ENCODE measurements at regions not wholly inside any gene's neighbourhood (a gene's known extent, or its start where the extent isn't known, plus 50 kb on each side); places are given as distances from the start of the nearest gene placed in this dataset.

DNA sequence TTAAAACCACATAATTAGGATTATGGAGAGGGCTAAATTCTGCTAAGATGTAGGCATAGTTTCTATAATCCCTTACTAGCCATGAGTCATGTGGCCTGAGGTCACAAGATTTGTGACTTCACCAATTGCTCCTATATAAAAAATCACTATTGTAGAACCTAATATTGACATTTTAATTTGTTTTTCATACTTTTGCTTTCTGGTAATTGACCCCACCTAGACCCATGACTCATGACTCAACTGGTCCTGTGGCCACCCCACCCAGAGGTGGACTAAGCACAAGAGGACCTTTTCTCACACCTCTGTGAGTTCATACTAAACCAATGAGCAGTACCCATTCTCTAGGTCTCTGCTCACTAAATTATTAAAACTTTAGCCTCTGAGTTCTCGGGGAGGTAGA is 1567.5 kb upstream of the LRRTM1 start:
- no peaks in the 10 kb centered on the region for H3K9me2 ChIP-seq (replicated peaks; ENCODE audit: insufficient read depth)
- H3K27me3 ChIP-seq = no peaks in the 10 kb centered on the region
- H4K20me1 ChIP-seq (ENCODE audit: insufficient read depth, poor library complexity, severe bottlenecking) = no peaks in the 10 kb centered on the region
- H3K27ac ChIP-seq = peak overlapping the region; percentile 34
- H3K4me1 ChIP-seq (ENCODE audit: insufficient read depth) = no peaks in the 10 kb centered on the region
- H3K4me3 ChIP-seq = no peak overlapping the region
- no peaks in the 10 kb centered on the region for H3K36me3 ChIP-seq (replicated peaks; ENCODE audit: insufficient read depth, low read depth)
- DNase-seq (ENCODE audit: low spot score) = no peak
- no peaks in the 10 kb centered on the region for H3K9me3 ChIP-seq (ENCODE audit: low read depth)
- H2AFZ ChIP-seq = no peak overlapping the region
- H3K79me2 ChIP-seq = no peaks in the 10 kb centered on the region
- 85% methylated on average over 1 of the region's 1 CpG for WGBS (ENCODE audit: low lambda C conversion rate, missing lambda C conversion rate)
- no peak overlapping the region for H3K4me2 ChIP-seq
- TF ChIP-seq, protein P1, sequence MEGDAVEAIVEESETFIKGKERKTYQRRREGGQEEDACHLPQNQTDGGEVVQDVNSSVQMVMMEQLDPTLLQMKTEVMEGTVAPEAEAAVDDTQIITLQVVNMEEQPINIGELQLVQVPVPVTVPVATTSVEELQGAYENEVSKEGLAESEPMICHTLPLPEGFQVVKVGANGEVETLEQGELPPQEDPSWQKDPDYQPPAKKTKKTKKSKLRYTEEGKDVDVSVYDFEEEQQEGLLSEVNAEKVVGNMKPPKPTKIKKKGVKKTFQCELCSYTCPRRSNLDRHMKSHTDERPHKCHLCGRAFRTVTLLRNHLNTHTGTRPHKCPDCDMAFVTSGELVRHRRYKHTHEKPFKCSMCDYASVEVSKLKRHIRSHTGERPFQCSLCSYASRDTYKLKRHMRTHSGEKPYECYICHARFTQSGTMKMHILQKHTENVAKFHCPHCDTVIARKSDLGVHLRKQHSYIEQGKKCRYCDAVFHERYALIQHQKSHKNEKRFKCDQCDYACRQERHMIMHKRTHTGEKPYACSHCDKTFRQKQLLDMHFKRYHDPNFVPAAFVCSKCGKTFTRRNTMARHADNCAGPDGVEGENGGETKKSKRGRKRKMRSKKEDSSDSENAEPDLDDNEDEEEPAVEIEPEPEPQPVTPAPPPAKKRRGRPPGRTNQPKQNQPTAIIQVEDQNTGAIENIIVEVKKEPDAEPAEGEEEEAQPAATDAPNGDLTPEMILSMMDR (IDR thresholded peaks at IDR 0.05; ENCODE audit: poor library complexity) = no peak
- no peak for TF ChIP-seq EZH2 (IDR thresholded peaks at IDR 0.05; ENCODE audit: borderline replicate concordance)
- no peak for TF ChIP-seq EZH2phosphoT487 (IDR thresholded peaks at IDR 0.05; ENCODE audit: low read depth, severe bottlenecking, unreplicated experiment)

DNA sequence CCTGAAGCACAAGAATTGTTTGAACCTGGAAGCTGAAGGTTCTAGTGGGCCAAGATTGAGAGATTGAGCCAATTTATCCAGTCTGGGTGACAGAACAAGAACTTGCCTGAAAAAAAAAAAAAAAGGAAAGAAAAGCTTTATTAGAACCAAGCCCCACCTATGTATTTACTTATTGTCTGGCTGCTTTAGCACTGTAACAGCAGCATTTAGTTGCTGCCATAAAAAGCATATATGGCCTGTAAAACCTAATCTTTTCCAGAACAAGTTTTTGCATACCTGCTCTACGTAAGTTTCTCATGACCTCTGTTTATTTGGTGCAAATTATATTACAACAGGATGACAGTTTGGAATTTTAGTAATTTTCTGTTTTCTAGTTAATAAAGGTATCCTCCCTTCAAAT is 1565.6 kb upstream of the LRRTM1 start:
- no peak for DNase-seq (ENCODE audit: low spot score)
- Histone ChIP-seq H3K9me3 (ENCODE audit: low read depth) (no peaks in the 10 kb centered on the region), H3K27ac (no peak overlapping the region), H3K4me2 (no peak overlapping the region), H3K9me2 (replicated peaks; ENCODE audit: insufficient read depth) (no peaks in the 10 kb centered on the region), H4K20me1 (ENCODE audit: insufficient read depth, poor library complexity, severe bottlenecking) (no peaks in the 10 kb centered on the region), H3K4me3 (no peak overlapping the region), H3K27me3 (no peaks in the 10 kb centered on the region), H2AFZ (no peak overlapping the region), H3K4me1 (ENCODE audit: insufficient read depth) (no peaks in the 10 kb centered on the region), H3K36me3 (replicated peaks; ENCODE audit: insufficient read depth, low read depth) (no peaks in the 10 kb centered on the region), H3K79me2 (no peaks in the 10 kb centered on the region)
- TF ChIP-seq, protein P1 (IDR thresholded peaks at IDR 0.05; ENCODE audit: poor library complexity) = no peak
- no peak for TF ChIP-seq EZH2 (IDR thresholded peaks at IDR 0.05; ENCODE audit: borderline replicate concordance)
- no peak for TF ChIP-seq EZH2phosphoT487 (IDR thresholded peaks at IDR 0.05; ENCODE audit: low read depth, severe bottlenecking, unreplicated experiment)
- WGBS (ENCODE audit: low lambda C conversion rate, missing lambda C conversion rate) = 74% methylated on average over 1 of the region's 1 CpG

DNA sequence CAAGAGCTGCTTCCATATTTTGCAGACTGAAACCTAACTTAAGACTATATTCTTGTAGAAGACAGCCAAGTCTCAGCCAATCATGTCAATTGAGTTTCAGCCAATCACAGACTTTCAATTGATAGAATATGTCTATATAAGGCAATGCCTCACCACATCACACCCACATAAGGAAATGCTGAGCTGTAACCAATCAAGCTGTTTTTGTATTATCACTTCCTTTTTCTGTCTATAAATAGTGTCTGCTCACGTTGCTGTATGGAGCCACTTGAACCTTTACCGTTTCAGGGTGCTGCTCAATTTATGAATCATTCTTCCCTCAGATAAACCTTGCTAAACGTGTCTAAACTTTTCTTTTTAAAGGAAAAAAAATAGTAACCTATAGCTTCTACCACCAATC is 1554.4 kb upstream of the LRRTM1 start:
- Histone ChIP-seq H3K9me2 (replicated peaks; ENCODE audit: insufficient read depth) (no peaks in the 10 kb centered on the region), H3K27ac (no peak overlapping the region), H3K9me3 (ENCODE audit: low read depth) (no peaks in the 10 kb centered on the region), H3K36me3 (replicated peaks; ENCODE audit: insufficient read depth, low read depth) (no peaks in the 10 kb centered on the region), H3K79me2 (no peaks in the 10 kb centered on the region), H3K27me3 (no peaks in the 10 kb centered on the region), H4K20me1 (ENCODE audit: insufficient read depth, poor library complexity, severe bottlenecking) (no peaks in the 10 kb centered on the region), H3K4me2 (no peak overlapping the region), H3K4me3 (no peak overlapping the region), H2AFZ (no peak overlapping the region), H3K4me1 (ENCODE audit: insufficient read depth) (no peaks in the 10 kb centered on the region)
- 83% methylated on average over 3 of the region's 3 CpGs for WGBS (ENCODE audit: low lambda C conversion rate, missing lambda C conversion rate)
- DNase-seq (ENCODE audit: low spot score) = no peak
- TF ChIP-seq EZH2 (IDR thresholded peaks at IDR 0.05; ENCODE audit: borderline replicate concordance) (no peak), EZH2phosphoT487 (IDR thresholded peaks at IDR 0.05; ENCODE audit: low read depth, severe bottlenecking, unreplicated experiment) (no peak)
- TF ChIP-seq, protein P1 (IDR thresholded peaks at IDR 0.05; ENCODE audit: poor library complexity) = no peak

DNA sequence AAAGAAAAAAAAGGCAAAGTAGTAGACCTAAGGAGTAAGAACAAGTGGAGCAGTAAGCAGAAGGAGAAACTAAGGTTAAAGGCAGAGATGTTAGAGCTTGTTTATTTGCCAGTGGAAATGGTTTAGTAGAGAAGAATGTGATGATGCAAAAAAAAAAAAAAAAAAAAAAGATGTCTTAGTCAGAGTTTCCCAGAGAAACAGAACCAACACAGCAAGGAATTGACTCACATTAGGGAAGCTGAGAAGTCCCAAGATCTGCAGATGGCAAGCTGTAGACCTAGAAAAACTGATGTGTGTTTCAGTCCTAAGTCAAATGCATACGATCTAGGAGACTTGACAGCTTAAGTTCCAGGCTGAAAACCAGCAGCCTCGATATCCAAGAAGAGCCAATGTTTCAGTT is 1548.8 kb upstream of the LRRTM1 start:
- Histone ChIP-seq H2AFZ (no peak overlapping the region), H3K79me2 (no peaks in the 10 kb centered on the region), H3K4me1 (ENCODE audit: insufficient read depth) (no peaks in the 10 kb centered on the region), H3K27ac (no peak overlapping the region), H3K36me3 (replicated peaks; ENCODE audit: insufficient read depth, low read depth) (no peaks in the 10 kb centered on the region), H3K27me3 (no peaks in the 10 kb centered on the region), H3K9me2 (replicated peaks; ENCODE audit: insufficient read depth) (no peaks in the 10 kb centered on the region), H3K4me2 (no peak overlapping the region), H3K4me3 (no peak overlapping the region), H4K20me1 (ENCODE audit: insufficient read depth, poor library complexity, severe bottlenecking) (no peaks in the 10 kb centered on the region), H3K9me3 (ENCODE audit: low read depth) (no peaks in the 10 kb centered on the region)
- DNase-seq (ENCODE audit: low spot score) = no peak
- WGBS (ENCODE audit: low lambda C conversion rate, missing lambda C conversion rate) = 94% methylated on average over 2 of the region's 2 CpGs
- TF ChIP-seq, protein P1 (IDR thresholded peaks at IDR 0.05; ENCODE audit: poor library complexity) = no peak
- TF ChIP-seq EZH2phosphoT487 (IDR thresholded peaks at IDR 0.05; ENCODE audit: low read depth, severe bottlenecking, unreplicated experiment) (no peak), EZH2 (IDR thresholded peaks at IDR 0.05; ENCODE audit: borderline replicate concordance) (no peak)
